NCI-H1092 treated with DMSO at 0.1 percent for 48 hours (cell line): ENCODE measurements at regions not wholly inside any gene's neighbourhood (a gene's known extent, or its start where the extent isn't known, plus 50 kb on each side); places are given as distances from the start of the nearest gene placed in this dataset.
"Not testable (repeated sequence)": the region's sequence is repeated elsewhere in the genome, so short reads cannot be mapped to it uniquely, and the experiment has no call there.

ENCODE experiments used
- DNase-seq: peaks from one replicate; lab custom pipeline; 2025; lab: John Stamatoyannopoulos, UW

- DNase-seq: no peak
These were observed 404.7 kb upstream of the RORB start for GRCh38 chr9:74092491-74092834.

- not testable (repeated sequence) for DNase-seq
These were observed 403.1 kb upstream of the RORB start for GRCh38 chr9:74094037-74094436.

- DNase-seq: no peak
These were observed 402.4 kb upstream of the RORB start for GRCh38 chr9:74094766-74095165.

GRCh38 chr9:74095925-74096324, 401.2 kb upstream of the RORB start:
- DNase-seq: no peak

GRCh38 chr9:74096420-74096819, 400.7 kb upstream of the RORB start:
- DNase-seq: no peak

GRCh38 chr9:74100042-74100441, 397.1 kb upstream of the RORB start:
- DNase-seq: no peak

- DNase-seq: not testable (repeated sequence)
These were observed 395.0 kb upstream of the RORB start for GRCh38 chr9:74102148-74102547.

- no peak for DNase-seq
These were observed 394.4 kb upstream of the RORB start for GRCh38 chr9:74102702-74103101.

GRCh38 chr9:74107692-74108091, 389.4 kb upstream of the RORB start:
- DNase-seq: no peak

- DNase-seq: no peak
These were observed 381.2 kb upstream of the RORB start for GRCh38 chr9:74115976-74116375.

GRCh38 chr9:74117151-74117550, 380.0 kb upstream of the RORB start:
- no peak for DNase-seq

GRCh38 chr9:74117731-74118130, 379.4 kb upstream of the RORB start:
- no peak for DNase-seq

GRCh38 chr9:74120061-74120460, 377.1 kb upstream of the RORB start:
- DNase-seq: no peak

GRCh38 chr9:74120470-74120869, 376.7 kb upstream of the RORB start:
- no peak for DNase-seq

- DNase-seq: no peak
These were observed 374.9 kb upstream of the RORB start for GRCh38 chr9:74122216-74122615.

- no peak for DNase-seq
These were observed 374.5 kb upstream of the RORB start for GRCh38 chr9:74122661-74123060.

GRCh38 chr9:74125941-74126340, 371.2 kb upstream of the RORB start:
- DNase-seq: no peak

GRCh38 chr9:74132986-74133385, 364.1 kb upstream of the RORB start:
- peak; percentile 32 for DNase-seq

GRCh38 chr9:74133921-74134320, 363.2 kb upstream of the RORB start:
- no peak for DNase-seq

GRCh38 chr9:74138182-74138581, 359.0 kb upstream of the RORB start:
- no peak for DNase-seq

- no peak for DNase-seq
These were observed 357.0 kb upstream of the RORB start for GRCh38 chr9:74140141-74140540.

GRCh38 chr9:74147906-74148305, 349.2 kb upstream of the RORB start:
- DNase-seq: no peak

- DNase-seq: no peak
These were observed 324.3 kb upstream of the RORB start for GRCh38 chr9:74172874-74173273.

GRCh38 chr9:74173284-74173683, 323.9 kb upstream of the RORB start:
- DNase-seq: no peak

GRCh38 chr9:74197771-74198170, 299.4 kb upstream of the RORB start:
- DNase-seq: not testable (repeated sequence)
